IPS-11a (cell line): ENCODE measurements at regions not wholly inside any gene's neighbourhood (a gene's known extent, or its start where the extent isn't known, plus 50 kb on each side); places are given as distances from the start of the nearest gene placed in this dataset.

Source experiments
- H3K4me3 ChIP-seq: one replicate; pipeline ENCODE4 v1.5.1; 2013; ENCODE audit warnings: low read depth, low read length, control low read depth

DNA sequence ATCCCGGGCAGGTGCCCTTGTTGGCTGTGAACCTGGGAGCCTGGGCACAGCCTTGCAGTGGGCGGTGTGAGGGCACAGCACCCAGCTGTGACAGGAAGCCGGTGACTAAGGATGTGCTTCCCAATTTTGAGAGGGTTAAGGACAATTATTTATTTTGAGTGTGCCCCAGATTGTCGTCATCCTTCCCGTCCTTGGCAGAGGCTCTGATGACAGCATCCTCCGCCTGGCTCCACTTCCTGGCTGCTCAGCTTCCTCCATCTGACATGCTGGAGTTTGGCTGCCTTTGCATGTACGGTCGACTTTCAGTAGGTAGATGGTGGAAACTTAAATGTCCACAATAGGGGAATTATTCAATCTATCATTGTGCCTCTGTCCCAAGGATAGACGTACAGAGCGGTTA is 282.4 kb upstream of the EEF2KMT start:
- H3K4me3 ChIP-seq = no peak overlapping the region

DNA sequence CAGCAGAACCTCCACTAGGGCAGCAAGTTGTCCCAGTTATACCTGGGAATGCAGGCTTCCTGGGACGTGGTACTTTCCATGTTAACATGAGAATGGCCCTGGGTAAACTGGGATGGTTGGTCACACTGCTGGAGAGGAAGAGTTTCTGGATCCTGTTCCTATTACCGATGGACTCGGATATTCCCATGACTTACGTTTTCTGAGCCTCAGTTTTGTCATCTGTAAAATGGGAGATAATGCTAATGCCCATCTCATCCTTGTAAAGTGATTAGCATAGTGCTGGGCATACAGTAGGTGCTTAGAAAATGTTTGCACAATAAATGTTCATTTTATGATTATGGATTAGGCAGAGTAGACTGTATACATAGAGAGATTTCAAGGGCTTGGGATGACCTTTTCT is 280.9 kb upstream of the EEF2KMT start:
- no peak overlapping the region for H3K4me3 ChIP-seq

- H3K4me3 ChIP-seq = no peak overlapping the region
Measured at GRCh38 chr16:5377280-5377898, 279.8 kb upstream of the EEF2KMT start.

DNA sequence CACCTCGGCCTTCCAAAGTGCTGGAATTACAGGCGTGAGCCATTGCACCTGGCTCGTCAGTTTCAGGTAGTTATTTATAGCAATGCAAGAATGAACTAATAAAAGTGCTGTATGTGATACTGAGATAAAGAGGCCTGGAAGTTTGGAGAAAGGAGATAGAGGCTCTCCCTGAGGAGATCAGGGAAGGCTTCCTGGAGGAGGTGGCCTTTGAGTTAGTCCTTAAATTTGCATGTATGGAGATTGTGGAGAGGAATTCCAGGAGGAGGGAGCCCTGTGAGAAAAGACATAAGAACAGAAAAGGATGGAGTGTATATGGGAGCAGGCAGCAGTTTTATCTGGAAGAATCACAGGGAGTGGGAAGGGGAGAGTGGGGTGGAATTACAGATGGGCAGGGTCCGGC is 276.6 kb upstream of the EEF2KMT start:
- no peak overlapping the region for H3K4me3 ChIP-seq

GRCh38 chr16:5367951-5368350 is 270.4 kb upstream of the EEF2KMT start:
- H3K4me3 ChIP-seq = no peak overlapping the region

DNA sequence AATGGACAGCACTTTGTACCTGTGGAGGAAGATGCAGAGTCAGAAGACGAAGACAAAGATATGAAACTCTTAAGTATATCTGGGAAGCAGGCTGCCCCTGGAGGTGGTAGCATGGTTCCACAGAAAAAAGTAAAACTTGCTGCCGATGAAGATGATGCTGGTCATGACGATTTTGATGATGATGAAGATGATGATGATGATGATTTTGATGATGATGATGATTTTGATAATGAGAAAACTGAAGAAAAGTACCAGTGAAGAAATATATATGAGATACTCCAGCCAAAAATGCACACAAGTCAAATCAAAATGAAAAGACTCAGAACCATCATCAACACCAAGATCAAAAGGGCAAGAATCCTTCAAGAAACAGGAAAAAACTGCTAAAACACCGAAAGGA is 268.5 kb upstream of the EEF2KMT start:
- no peak overlapping the region for H3K4me3 ChIP-seq

- H3K4me3 ChIP-seq = no peak overlapping the region
Measured at GRCh38 chr16:5364186-5364585, 266.6 kb upstream of the EEF2KMT start.

DNA sequence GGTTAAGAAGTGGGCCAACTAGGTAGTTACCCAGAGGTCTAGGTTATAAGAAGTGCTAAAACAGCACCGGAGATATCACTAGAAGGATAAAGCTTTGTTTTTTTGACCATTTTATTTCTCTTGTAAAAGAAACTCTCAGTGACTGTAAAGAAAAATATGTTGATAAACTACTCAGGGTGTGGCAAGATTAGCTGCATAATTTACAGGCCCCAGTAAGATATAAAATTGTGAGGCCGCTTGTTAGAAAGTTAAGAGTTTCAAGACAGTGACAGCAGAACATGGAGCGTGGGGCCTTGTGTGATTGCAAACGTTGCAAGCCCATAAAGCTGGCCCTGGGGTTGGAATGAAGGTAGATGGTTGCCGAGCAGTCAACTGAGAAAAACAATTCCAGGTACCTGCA is 263.7 kb upstream of the EEF2KMT start:
- H3K4me3 ChIP-seq = no peak overlapping the region

GRCh38 chr16:5354645-5355044 is 257.1 kb upstream of the EEF2KMT start:
- no peak overlapping the region for H3K4me3 ChIP-seq

GRCh38 chr16:5349670-5350517 is 252.3 kb upstream of the EEF2KMT start:
- H3K4me3 ChIP-seq = no peak overlapping the region

DNA sequence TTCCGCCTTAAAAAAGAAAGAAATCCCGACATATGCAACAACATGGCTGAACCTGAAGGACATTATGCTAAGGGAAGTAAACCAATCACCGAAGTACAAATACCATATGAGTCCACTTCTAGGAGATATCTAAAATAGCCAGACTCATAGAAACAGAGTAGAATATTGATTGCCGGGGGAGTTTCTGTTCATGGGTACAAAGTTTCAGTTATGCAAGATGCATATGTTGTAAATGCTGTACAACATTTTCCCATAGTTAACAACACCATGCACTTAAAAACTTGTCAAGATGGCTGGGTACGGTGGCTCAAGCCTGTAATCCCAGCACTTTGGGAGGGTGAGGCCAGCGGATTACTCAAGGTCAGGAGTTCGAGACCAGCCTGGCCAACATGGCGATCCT is 251.5 kb upstream of the EEF2KMT start:
- H3K4me3 ChIP-seq = no peak overlapping the region

- H3K4me3 ChIP-seq = no peak overlapping the region
Measured at GRCh38 chr16:5347561-5347960, 250.0 kb upstream of the EEF2KMT start.

- H3K4me3 ChIP-seq = no peak overlapping the region
Measured at GRCh38 chr16:5336941-5337340, 239.3 kb upstream of the EEF2KMT start.

DNA sequence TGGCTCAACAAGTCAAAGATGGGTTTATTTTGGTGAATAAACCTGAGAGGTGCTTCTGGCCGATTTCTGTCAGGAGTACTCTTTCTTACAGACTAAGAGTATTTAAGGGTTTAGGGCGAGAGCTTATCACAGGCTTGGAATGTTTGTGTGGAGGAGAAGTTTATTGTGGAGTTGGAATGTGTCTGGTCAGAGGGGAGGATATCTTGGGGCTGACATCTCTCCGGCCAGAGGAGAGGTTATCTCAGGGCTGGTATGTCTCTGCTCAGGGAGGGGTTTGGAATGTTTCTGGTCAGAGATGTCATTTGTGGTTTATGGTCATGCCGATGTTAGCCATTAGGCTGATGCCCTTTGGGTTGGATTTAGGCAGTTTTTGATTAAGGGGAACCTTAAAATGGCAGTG is 236.4 kb upstream of the EEF2KMT start:
- H3K4me3 ChIP-seq = no peak overlapping the region

- no peak overlapping the region for H3K4me3 ChIP-seq
Measured at GRCh38 chr16:5333126-5333525, 235.5 kb upstream of the EEF2KMT start.

GRCh38 chr16:5330058-5330457 is 232.5 kb upstream of the EEF2KMT start:
- H3K4me3 ChIP-seq = no peak overlapping the region

DNA sequence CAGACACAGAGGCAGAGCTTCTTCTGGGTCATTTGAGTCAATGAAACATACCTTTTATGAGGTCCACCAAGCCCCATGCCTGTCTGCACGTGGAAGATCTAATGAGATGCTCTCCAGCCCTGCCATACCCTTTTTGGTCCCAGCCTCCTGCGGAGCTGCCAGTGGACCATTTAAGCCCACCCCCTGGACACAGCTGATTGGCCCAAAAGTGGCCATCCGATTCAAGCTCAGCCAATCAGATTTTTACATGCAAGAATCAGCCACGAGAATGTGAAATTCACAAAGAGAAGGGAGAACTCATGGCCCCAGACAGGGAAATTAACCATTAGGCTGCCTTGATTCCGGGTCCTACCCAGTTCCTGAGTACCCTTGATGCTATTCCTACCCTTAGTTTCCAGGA is 231.0 kb upstream of the EEF2KMT start:
- H3K4me3 ChIP-seq = no peak overlapping the region

DNA sequence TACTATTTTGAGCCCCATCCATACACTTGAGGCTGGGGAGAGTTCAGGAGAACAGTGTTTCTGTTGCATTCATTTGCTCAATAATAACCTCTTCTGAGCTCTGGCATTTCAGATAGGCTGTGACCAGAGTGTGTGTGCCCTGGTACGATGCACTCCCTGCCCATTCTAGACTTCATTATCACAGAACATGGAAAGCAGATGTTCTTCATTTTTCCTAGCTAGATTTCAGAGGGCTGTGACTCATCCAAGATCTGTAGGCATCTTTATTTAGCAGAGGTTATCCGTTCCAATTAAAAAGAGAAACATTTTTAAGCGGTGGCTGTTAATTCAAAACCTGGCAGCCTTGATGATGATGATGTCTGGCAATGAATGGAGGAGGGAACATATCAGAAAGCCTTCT is 228.8 kb upstream of the EEF2KMT start:
- H3K4me3 ChIP-seq = no peak overlapping the region

DNA sequence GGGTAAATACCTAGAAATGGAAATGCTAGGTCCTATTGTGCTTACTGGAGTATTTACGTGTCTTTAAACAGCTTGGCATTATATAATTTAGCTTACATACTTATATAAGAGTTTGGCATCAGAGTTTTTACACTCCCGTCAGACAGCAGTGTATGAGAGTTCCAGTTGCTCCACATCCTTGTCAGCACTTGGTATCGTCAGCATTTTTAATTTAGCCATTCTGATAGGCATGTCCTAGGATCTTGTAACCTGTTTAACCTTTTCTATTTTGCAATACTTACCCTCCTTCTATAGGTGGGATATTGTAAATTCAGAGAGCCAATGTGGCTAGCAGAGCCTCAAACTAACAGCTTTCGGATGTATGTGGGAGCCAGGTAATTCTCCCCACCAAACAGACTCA is 228.3 kb upstream of the EEF2KMT start:
- no peak overlapping the region for H3K4me3 ChIP-seq

- no peak overlapping the region for H3K4me3 ChIP-seq
Measured at GRCh38 chr16:5323284-5324141, 225.9 kb upstream of the EEF2KMT start.

DNA sequence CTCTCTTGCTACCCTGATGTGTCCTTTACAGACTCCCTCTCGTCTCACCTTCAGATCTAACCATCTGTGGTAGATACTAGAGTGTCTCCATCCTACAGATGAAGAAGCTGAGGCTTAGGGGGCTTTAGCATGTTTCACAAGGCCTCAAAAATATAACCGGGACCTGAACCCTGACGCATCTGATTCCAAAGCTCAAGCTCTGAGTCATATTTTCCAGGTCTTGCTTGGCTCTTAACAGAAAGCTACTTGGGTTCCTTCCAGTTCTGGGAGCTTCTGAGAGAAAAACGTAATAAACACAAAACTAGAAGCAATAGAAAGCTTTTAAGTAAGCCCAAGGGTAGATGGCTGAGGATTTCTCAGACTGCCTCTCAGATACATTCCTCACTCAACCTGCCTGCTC is 224.3 kb upstream of the EEF2KMT start:
- H3K4me3 ChIP-seq = no peak overlapping the region

DNA sequence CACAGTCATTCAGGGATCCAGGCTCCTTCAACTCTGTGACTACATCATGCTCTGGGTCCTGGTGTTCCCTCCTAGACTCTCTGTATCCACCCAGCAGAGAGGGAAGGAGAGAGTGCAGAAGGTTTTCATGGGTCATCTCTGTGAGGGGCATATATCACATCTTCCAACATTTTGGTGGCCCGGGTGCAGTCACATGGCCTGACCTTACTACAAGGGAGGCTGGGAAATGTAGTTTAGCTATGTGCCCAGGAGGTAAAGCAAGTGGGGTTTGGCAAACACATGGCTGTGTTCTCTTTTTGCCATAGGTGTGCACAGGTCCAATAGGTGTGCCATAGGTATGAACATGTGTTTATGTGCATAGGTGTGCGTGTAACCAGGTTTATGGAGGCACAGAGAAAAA is 222.2 kb upstream of the EEF2KMT start:
- H3K4me3 ChIP-seq = no peak overlapping the region
